ENCODE measurements at regions not wholly inside any gene's neighbourhood (a gene's known extent, or its start where the extent isn't known, plus 50 kb on each side); places are given as distances from the start of the nearest gene placed in this dataset.

GRCh38 chr18:77526962-77527361 is 277.3 kb downstream of the GALR1 start:
- Histone ChIP-seq H3K4me1 (ENCODE audit: control insufficient read depth, insufficient read depth, low read length) (peaks cover 6% of the 10 kb centered on the region), H3K9me3 (ENCODE audit: control insufficient read depth, low read length) (no peaks in the 10 kb centered on the region), H3K9ac (ENCODE audit: low read length) (no peak overlapping the region), H3K4me3 (ENCODE audit: low read length) (no peak overlapping the region), H3K27me3 (replicated peaks; ENCODE audit: control insufficient read depth, insufficient read depth, low read length) (no peaks in the 10 kb centered on the region), H3K36me3 (ENCODE audit: control insufficient read depth, insufficient read depth, low read length, severe bottlenecking) (no peaks in the 10 kb centered on the region)
- DNase-seq (ENCODE audit: low read depth): no peak

- no peaks in the 10 kb centered on the region for H3K36me3 ChIP-seq (ENCODE audit: control insufficient read depth, insufficient read depth, low read length, severe bottlenecking)
- peaks cover 3% of the 10 kb centered on the region for H3K4me1 ChIP-seq (ENCODE audit: control insufficient read depth, insufficient read depth, low read length)
- H3K27me3 ChIP-seq (replicated peaks; ENCODE audit: control insufficient read depth, insufficient read depth, low read length): no peaks in the 10 kb centered on the region
- no peak for DNase-seq (ENCODE audit: low read depth)
- no peak overlapping the region for H3K9ac ChIP-seq (ENCODE audit: low read length)
- H3K9me3 ChIP-seq (ENCODE audit: control insufficient read depth, low read length): no peaks in the 10 kb centered on the region
- H3K4me3 ChIP-seq (ENCODE audit: low read length): no peak overlapping the region
Observed at GRCh38 chr18:77528872-77529271, 279.2 kb downstream of the GALR1 start.

GRCh38 chr18:77529492-77530176 is 280.0 kb downstream of the GALR1 start:
- no peaks in the 10 kb centered on the region for H3K27me3 ChIP-seq (replicated peaks; ENCODE audit: control insufficient read depth, insufficient read depth, low read length)

GRCh38 chr18:77530732-77531131 is 281.1 kb downstream of the GALR1 start:
- Histone ChIP-seq H3K36me3 (ENCODE audit: control insufficient read depth, insufficient read depth, low read length, severe bottlenecking) (no peaks in the 10 kb centered on the region), H3K9ac (ENCODE audit: low read length) (no peak overlapping the region), H3K4me1 (ENCODE audit: control insufficient read depth, insufficient read depth, low read length) (peaks cover 3% of the 10 kb centered on the region), H3K27me3 (replicated peaks; ENCODE audit: control insufficient read depth, insufficient read depth, low read length) (no peaks in the 10 kb centered on the region), H3K9me3 (ENCODE audit: control insufficient read depth, low read length) (no peaks in the 10 kb centered on the region), H3K4me3 (ENCODE audit: low read length) (no peak overlapping the region)
- no peak for DNase-seq (ENCODE audit: low read depth)

More at GRCh38 chr18:77529492-77530176, 280.0 kb downstream of the GALR1 start:
- H3K9ac ChIP-seq (ENCODE audit: low read length): no peak overlapping the region
- H3K9me3 ChIP-seq (ENCODE audit: control insufficient read depth, low read length): no peaks in the 10 kb centered on the region
- DNase-seq (ENCODE audit: low read depth): no peak
- no peaks in the 10 kb centered on the region for H3K36me3 ChIP-seq (ENCODE audit: control insufficient read depth, insufficient read depth, low read length, severe bottlenecking)
- H3K4me1 ChIP-seq (ENCODE audit: control insufficient read depth, insufficient read depth, low read length): peaks cover 3% of the 10 kb centered on the region
- H3K4me3 ChIP-seq (ENCODE audit: low read length): no peak overlapping the region

- H3K9me3 ChIP-seq (ENCODE audit: control insufficient read depth, low read length): no peaks in the 10 kb centered on the region
- no peak overlapping the region for H3K9ac ChIP-seq (ENCODE audit: low read length)
- no peak for DNase-seq (ENCODE audit: low read depth)
- no peaks in the 10 kb centered on the region for H3K27me3 ChIP-seq (replicated peaks; ENCODE audit: control insufficient read depth, insufficient read depth, low read length)
- no peaks in the 10 kb centered on the region for H3K4me1 ChIP-seq (ENCODE audit: control insufficient read depth, insufficient read depth, low read length)
- no peak overlapping the region for H3K4me3 ChIP-seq (ENCODE audit: low read length)
- H3K36me3 ChIP-seq (ENCODE audit: control insufficient read depth, insufficient read depth, low read length, severe bottlenecking): no peaks in the 10 kb centered on the region
Observed at GRCh38 chr18:77539860-77540259, 290.2 kb downstream of the GALR1 start.

GRCh38 chr18:77544792-77545191 is 295.1 kb downstream of the GALR1 start:
- Histone ChIP-seq H3K4me3 (ENCODE audit: low read length) (no peak overlapping the region), H3K27me3 (replicated peaks; ENCODE audit: control insufficient read depth, insufficient read depth, low read length) (no peaks in the 10 kb centered on the region), H3K9me3 (ENCODE audit: control insufficient read depth, low read length) (no peaks in the 10 kb centered on the region)

GRCh38 chr18:77547757-77548156 is 298.1 kb downstream of the GALR1 start:
- Histone ChIP-seq H3K4me1 (ENCODE audit: control insufficient read depth, insufficient read depth, low read length) (no peaks in the 10 kb centered on the region), H3K4me3 (ENCODE audit: low read length) (no peak overlapping the region), H3K9ac (ENCODE audit: low read length) (no peak overlapping the region), H3K36me3 (ENCODE audit: control insufficient read depth, insufficient read depth, low read length, severe bottlenecking) (no peaks in the 10 kb centered on the region), H3K9me3 (ENCODE audit: control insufficient read depth, low read length) (no peaks in the 10 kb centered on the region), H3K27me3 (replicated peaks; ENCODE audit: control insufficient read depth, insufficient read depth, low read length) (no peaks in the 10 kb centered on the region)
- DNase-seq (ENCODE audit: low read depth): no peak

More at GRCh38 chr18:77544792-77545191, 295.1 kb downstream of the GALR1 start:
- Histone ChIP-seq H3K36me3 (ENCODE audit: control insufficient read depth, insufficient read depth, low read length, severe bottlenecking) (no peaks in the 10 kb centered on the region), H3K4me1 (ENCODE audit: control insufficient read depth, insufficient read depth, low read length) (no peaks in the 10 kb centered on the region), H3K9ac (ENCODE audit: low read length) (no peak overlapping the region)
- DNase-seq (ENCODE audit: low read depth): no peak

GRCh38 chr18:77548790-77549420 is 299.3 kb downstream of the GALR1 start:
- H3K4me3 ChIP-seq (ENCODE audit: low read length): no peak overlapping the region
- H3K9ac ChIP-seq (ENCODE audit: low read length): no peak overlapping the region
- H3K4me1 ChIP-seq (ENCODE audit: control insufficient read depth, insufficient read depth, low read length): no peaks in the 10 kb centered on the region
- no peaks in the 10 kb centered on the region for H3K36me3 ChIP-seq (ENCODE audit: control insufficient read depth, insufficient read depth, low read length, severe bottlenecking)
- no peaks in the 10 kb centered on the region for H3K9me3 ChIP-seq (ENCODE audit: control insufficient read depth, low read length)
- H3K27me3 ChIP-seq (replicated peaks; ENCODE audit: control insufficient read depth, insufficient read depth, low read length): peaks cover under 1% of the 10 kb centered on the region
- DNase-seq (ENCODE audit: low read depth): no peak

GRCh38 chr18:77550625-77551024 is 301.0 kb downstream of the GALR1 start:
- Histone ChIP-seq H3K4me3 (ENCODE audit: low read length) (no peak overlapping the region), H3K9ac (ENCODE audit: low read length) (no peak overlapping the region), H3K27me3 (replicated peaks; ENCODE audit: control insufficient read depth, insufficient read depth, low read length) (peaks cover 3% of the 10 kb centered on the region), H3K4me1 (ENCODE audit: control insufficient read depth, insufficient read depth, low read length) (no peaks in the 10 kb centered on the region), H3K36me3 (ENCODE audit: control insufficient read depth, insufficient read depth, low read length, severe bottlenecking) (no peaks in the 10 kb centered on the region), H3K9me3 (ENCODE audit: control insufficient read depth, low read length) (no peaks in the 10 kb centered on the region)
- no peak for DNase-seq (ENCODE audit: low read depth)

GRCh38 chr18:77551055-77551454 is 301.4 kb downstream of the GALR1 start:
- no peaks in the 10 kb centered on the region for H3K9me3 ChIP-seq (ENCODE audit: control insufficient read depth, low read length)
- DNase-seq (ENCODE audit: low read depth): no peak
- peaks cover 3% of the 10 kb centered on the region for H3K27me3 ChIP-seq (replicated peaks; ENCODE audit: control insufficient read depth, insufficient read depth, low read length)
- H3K36me3 ChIP-seq (ENCODE audit: control insufficient read depth, insufficient read depth, low read length, severe bottlenecking): no peaks in the 10 kb centered on the region
- no peak overlapping the region for H3K9ac ChIP-seq (ENCODE audit: low read length)
- H3K4me3 ChIP-seq (ENCODE audit: low read length): no peak overlapping the region
- H3K4me1 ChIP-seq (ENCODE audit: control insufficient read depth, insufficient read depth, low read length): no peaks in the 10 kb centered on the region

- DNase-seq (ENCODE audit: low read depth): no peak
- H3K27me3 ChIP-seq (replicated peaks; ENCODE audit: control insufficient read depth, insufficient read depth, low read length): peaks cover 3% of the 10 kb centered on the region
- no peaks in the 10 kb centered on the region for H3K4me1 ChIP-seq (ENCODE audit: control insufficient read depth, insufficient read depth, low read length)
- no peak overlapping the region for H3K4me3 ChIP-seq (ENCODE audit: low read length)
- no peak overlapping the region for H3K9ac ChIP-seq (ENCODE audit: low read length)
- H3K9me3 ChIP-seq (ENCODE audit: control insufficient read depth, low read length): no peaks in the 10 kb centered on the region
- no peaks in the 10 kb centered on the region for H3K36me3 ChIP-seq (ENCODE audit: control insufficient read depth, insufficient read depth, low read length, severe bottlenecking)
Observed at GRCh38 chr18:77552945-77553344, 303.3 kb downstream of the GALR1 start.
